NB4 (cell line): ENCODE measurements at regions not wholly inside any gene's neighbourhood (a gene's known extent, or its start where the extent isn't known, plus 50 kb on each side); places are given as distances from the start of the nearest gene placed in this dataset.

ENCODE experiments used
- DNase-seq: peaks from one replicate; pipeline ENCODE4 v3.0.0; 2010; ENCODE audit warnings: low read depth
- H3K4me3 ChIP-seq: one replicate; pipeline ENCODE4 v1.5.1; 2011; ENCODE audit warnings: mild to moderate bottlenecking, low read depth, low read length, moderate library complexity
- MYC ChIP-seq: IDR thresholded peaks from 2 replicates; pipeline ENCODE4 v1.6.1; 2011; ENCODE audit warnings: low read depth, low read length
- POLR2A ChIP-seq: IDR thresholded peaks from 2 replicates; pipeline ENCODE4 v1.6.1; 2011; ENCODE audit warnings: mild to moderate bottlenecking; ENCODE audit not compliant: insufficient read length; ENCODE audit errors: extremely low read depth
- TF ChIP-seq, protein P1 (sequence below): IDR thresholded peaks from one replicate; pipeline ENCODE4 v1.5.1; 2012; ENCODE audit warnings: low read depth, low read length
- TF ChIP-seq, protein P2 (sequence below): IDR thresholded peaks from 2 replicates; pipeline ENCODE4 v1.6.1; 2011; ENCODE audit warnings: low read depth, low read length

DNA sequence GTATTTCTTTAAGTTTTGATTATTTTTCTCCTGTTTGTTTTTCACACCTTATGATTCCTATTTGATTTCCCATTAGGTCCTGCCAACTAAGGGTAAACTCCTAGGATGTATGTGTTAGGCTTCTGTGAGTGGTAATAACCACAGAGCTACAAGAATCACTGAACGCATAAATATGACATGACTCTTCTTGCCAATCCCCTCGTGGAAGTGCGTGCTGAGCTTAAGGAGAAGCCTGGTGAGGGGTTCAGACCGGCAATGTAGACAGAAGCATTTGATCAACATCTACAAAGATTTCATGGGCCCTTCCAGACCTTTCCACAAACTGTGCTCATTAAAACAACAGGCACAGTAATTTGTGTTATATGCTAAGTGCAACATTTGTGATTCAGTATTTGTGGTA, 273.8 kb upstream of the SNX7 start:
- TF ChIP-seq, protein P1, sequence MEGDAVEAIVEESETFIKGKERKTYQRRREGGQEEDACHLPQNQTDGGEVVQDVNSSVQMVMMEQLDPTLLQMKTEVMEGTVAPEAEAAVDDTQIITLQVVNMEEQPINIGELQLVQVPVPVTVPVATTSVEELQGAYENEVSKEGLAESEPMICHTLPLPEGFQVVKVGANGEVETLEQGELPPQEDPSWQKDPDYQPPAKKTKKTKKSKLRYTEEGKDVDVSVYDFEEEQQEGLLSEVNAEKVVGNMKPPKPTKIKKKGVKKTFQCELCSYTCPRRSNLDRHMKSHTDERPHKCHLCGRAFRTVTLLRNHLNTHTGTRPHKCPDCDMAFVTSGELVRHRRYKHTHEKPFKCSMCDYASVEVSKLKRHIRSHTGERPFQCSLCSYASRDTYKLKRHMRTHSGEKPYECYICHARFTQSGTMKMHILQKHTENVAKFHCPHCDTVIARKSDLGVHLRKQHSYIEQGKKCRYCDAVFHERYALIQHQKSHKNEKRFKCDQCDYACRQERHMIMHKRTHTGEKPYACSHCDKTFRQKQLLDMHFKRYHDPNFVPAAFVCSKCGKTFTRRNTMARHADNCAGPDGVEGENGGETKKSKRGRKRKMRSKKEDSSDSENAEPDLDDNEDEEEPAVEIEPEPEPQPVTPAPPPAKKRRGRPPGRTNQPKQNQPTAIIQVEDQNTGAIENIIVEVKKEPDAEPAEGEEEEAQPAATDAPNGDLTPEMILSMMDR = no peak
- no peak for TF ChIP-seq MYC
- TF ChIP-seq, protein P2, sequence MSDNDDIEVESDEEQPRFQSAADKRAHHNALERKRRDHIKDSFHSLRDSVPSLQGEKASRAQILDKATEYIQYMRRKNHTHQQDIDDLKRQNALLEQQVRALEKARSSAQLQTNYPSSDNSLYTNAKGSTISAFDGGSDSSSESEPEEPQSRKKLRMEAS = no peak
- no peak for TF ChIP-seq POLR2A
- DNase-seq = no peak
- no peak overlapping the region for H3K4me3 ChIP-seq

DNA sequence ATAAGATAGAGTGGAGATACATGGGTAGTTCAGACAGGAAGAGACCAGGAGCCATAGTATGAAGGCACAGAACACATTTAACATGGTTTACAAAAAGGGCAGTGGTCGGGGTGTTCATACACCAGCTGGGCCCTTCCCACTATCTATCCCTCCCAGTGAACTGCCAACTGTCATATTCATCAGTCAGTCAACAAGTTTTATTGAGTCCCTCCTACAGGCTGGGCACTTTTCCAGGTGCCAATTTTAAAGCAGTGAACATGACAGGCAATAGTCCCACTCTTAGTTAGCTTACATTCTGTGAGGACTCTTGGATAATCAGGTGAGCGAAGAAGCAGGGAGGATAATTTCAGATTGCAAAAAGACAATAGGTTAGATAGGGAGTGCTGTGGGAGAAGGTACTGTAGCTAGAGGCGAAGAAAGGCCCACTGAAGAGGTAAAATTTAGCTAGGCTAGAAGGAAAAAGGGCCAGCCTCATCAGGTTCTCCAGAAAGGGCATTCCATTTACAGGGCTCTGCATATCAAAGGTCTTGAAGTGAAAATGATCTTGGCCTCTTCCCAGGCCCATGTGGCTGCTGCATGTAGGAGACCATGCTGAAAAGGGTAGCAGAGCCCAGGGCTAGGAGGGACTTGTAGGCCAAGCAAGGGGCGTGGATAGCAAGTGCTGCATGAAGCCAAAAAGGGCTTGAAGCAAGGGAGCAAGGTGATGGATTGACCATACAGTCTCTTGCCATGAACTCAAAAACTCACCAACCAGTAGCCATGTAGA, 274.7 kb upstream of the SNX7 start:
- DNase-seq = no peak
- no peak for TF ChIP-seq POLR2A
- no peak for TF ChIP-seq MYC
- TF ChIP-seq, protein P2 = no peak
- TF ChIP-seq, protein P1 = no peak

DNA sequence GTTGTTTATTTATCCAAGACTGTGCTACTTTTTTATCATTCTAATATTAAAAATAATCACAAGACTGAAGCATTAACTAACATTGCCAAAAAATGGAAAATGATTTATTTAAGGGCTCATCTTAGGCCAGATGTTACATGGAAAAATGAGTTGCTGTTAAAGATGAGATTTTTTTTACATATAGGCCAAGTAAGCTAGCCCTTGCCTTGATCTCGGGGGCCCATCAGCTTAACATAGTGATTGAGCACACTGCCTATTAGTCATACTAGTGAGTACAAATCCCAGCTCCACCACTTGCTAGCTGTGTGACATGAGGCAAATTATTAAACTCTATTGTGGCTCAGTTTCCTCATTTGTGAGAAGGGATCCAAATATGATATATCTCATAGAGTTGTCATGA, 275.9 kb upstream of the SNX7 start:
- DNase-seq = no peak
- H3K4me3 ChIP-seq = no peak overlapping the region
- TF ChIP-seq, protein P1 = no peak
- no peak for TF ChIP-seq MYC
- no peak for TF ChIP-seq POLR2A
- TF ChIP-seq, protein P2 = no peak

More for the DNA sequence above, 274.7 kb upstream of the SNX7 start:
- H3K4me3 ChIP-seq = no peak overlapping the region

DNA sequence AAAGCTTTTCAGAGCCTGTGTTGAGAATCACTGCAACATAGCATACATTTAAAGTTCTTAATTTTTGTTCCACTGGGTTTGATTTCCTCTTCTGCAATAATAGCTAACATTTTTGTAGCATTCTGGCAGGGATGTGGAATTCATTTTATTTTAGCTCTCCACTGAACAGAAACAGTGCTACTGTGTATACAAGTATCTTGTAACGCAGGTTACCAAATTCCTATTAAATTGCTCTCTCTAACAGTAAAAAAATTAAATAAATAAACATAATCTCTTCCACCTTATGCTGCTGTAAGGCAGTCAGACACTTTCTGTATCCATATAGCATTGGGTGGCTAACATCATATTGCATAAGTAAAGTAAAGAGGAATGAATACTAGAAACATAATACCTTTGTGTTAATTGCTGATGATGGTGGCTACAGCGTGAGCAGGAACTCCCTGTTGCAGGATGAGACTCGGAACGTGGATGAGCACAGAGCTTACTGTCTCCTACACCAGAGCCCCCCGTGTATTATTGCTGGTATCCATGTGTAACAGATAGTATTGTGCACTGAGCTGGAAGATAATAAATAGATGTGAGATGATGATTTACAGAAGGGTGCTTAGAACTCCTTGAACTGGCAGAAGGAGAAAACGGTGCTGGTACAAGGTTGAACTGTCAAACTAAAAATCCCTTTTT, 276.9 kb upstream of the SNX7 start:
- DNase-seq = no peak
- TF ChIP-seq, protein P2 = no peak
- TF ChIP-seq, protein P1 = no peak
- TF ChIP-seq MYC (no peak), POLR2A (no peak)
- H3K4me3 ChIP-seq = no peak overlapping the region

DNA sequence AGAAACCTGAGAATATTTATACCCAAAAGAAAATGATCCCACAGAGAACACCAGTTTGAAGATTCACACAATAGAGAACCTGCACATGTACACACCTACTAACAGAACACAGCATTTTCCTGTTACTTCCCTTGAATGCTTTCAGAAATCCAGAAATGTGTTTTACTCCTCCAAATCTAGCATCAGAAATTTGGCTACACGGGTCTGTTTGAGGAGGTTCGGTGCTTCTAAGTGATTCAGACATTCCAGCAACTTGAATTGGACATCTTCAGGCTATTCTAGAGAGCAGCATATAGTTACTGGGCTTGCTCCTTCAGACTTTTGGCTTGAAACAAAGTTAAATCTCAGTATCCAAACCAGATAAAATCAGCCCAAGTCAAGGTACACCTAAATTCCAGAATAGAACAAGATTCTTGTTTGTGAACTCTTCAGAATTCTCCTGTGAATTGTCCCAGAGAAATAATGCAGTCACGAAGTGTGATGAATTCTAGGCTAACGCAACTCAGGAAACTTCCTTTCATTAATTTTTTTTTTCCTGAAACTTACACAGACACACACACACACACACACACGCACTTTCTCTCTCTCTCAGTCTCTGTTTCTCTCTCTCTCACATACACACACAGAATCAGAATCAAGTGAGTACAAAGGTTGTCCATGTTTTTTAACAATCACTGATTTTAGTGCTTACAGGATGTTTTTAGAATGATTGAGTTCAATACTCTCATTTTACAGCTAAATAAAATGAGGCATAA, 278.4 kb upstream of the SNX7 start:
- TF ChIP-seq POLR2A (no peak), MYC (no peak)
- TF ChIP-seq, protein P2 = no peak
- TF ChIP-seq, protein P1 = no peak
- H3K4me3 ChIP-seq = no peak overlapping the region
- no peak for DNase-seq
